ENCODE measurements at regions not wholly inside any gene's neighbourhood (a gene's known extent, or its start where the extent isn't known, plus 50 kb on each side); places are given as distances from the start of the nearest gene placed in this dataset.

GRCh38 chr11:129324533-129325175, 51.0 kb upstream of the BARX2 start:
- DNase-seq (ENCODE audit: low read depth in 1 of 2, low spot score in 1 of 2), result no peak

GRCh38 chr11:129323896-129324502, 51.6 kb upstream of the BARX2 start:
- DNase-seq (ENCODE audit: low read depth in 1 of 2, low spot score in 1 of 2), result no peak

- DNase-seq (ENCODE audit: low read depth in 1 of 2, low spot score in 1 of 2), result no peak
These were observed 52.7 kb upstream of the BARX2 start for GRCh38 chr11:129322941-129323340.

GRCh38 chr11:129321076-129321475, 54.6 kb upstream of the BARX2 start:
- no peak for DNase-seq (ENCODE audit: low read depth in 1 of 2, low spot score in 1 of 2)

- DNase-seq (ENCODE audit: low read depth in 1 of 2, low spot score in 1 of 2), result no peak
These were observed 55.2 kb upstream of the BARX2 start for GRCh38 chr11:129320494-129320893.

- no peak for DNase-seq (ENCODE audit: low read depth in 1 of 2, low spot score in 1 of 2)
These were observed 55.9 kb upstream of the BARX2 start for GRCh38 chr11:129319751-129320150.

GRCh38 chr11:129319201-129319600, 56.4 kb upstream of the BARX2 start:
- no peak for DNase-seq (ENCODE audit: low read depth in 1 of 2, low spot score in 1 of 2)

GRCh38 chr11:129317571-129317970, 58.1 kb upstream of the BARX2 start:
- DNase-seq (ENCODE audit: low read depth in 1 of 2, low spot score in 1 of 2), result no peak

- DNase-seq (ENCODE audit: low read depth in 1 of 2, low spot score in 1 of 2), result no peak
These were observed 58.9 kb upstream of the BARX2 start for GRCh38 chr11:129316781-129317180.

GRCh38 chr11:129315781-129316579, 59.7 kb upstream of the BARX2 start:
- no peak for DNase-seq (ENCODE audit: low read depth in 1 of 2, low spot score in 1 of 2)

- DNase-seq (ENCODE audit: low read depth in 1 of 2, low spot score in 1 of 2), result no peak
These were observed 61.3 kb upstream of the BARX2 start for GRCh38 chr11:129314371-129314770.

GRCh38 chr11:129313541-129314297, 61.9 kb upstream of the BARX2 start:
- no peak for DNase-seq (ENCODE audit: low read depth in 1 of 2, low spot score in 1 of 2)

GRCh38 chr11:129312730-129313503, 62.7 kb upstream of the BARX2 start:
- DNase-seq (ENCODE audit: low read depth in 1 of 2, low spot score in 1 of 2), result no peak

- DNase-seq (ENCODE audit: low read depth in 1 of 2, low spot score in 1 of 2), result no peak
These were observed 67.3 kb upstream of the BARX2 start for GRCh38 chr11:129308241-129308865.

- DNase-seq (ENCODE audit: low read depth in 1 of 2, low spot score in 1 of 2), result no peak
These were observed 68.5 kb upstream of the BARX2 start for GRCh38 chr11:129307162-129307561.

- DNase-seq (ENCODE audit: low read depth in 1 of 2, low spot score in 1 of 2), result no peak
These were observed 73.1 kb upstream of the BARX2 start for GRCh38 chr11:129302386-129303101.

GRCh38 chr11:129300099-129300498, 75.5 kb upstream of the BARX2 start:
- DNase-seq (ENCODE audit: low read depth in 1 of 2, low spot score in 1 of 2), result no peak

- no peak for DNase-seq (ENCODE audit: low read depth in 1 of 2, low spot score in 1 of 2)
These were observed 76.7 kb upstream of the BARX2 start for GRCh38 chr11:129298988-129299387.

GRCh38 chr11:129295746-129296145, 79.9 kb upstream of the BARX2 start:
- DNase-seq (ENCODE audit: low read depth in 1 of 2, low spot score in 1 of 2), result no peak

GRCh38 chr11:129292771-129293170, 82.9 kb upstream of the BARX2 start:
- no peak for DNase-seq (ENCODE audit: low read depth in 1 of 2, low spot score in 1 of 2)

All from activated CD4-positive, alpha-beta T cell treated with anti-CD3 and anti-CD28 coated beads, Interleukin-2, amount 50 U/mL, for 24 hours (primary cell).